ENCODE measurements at regions not wholly inside any gene's neighbourhood (a gene's known extent, or its start where the extent isn't known, plus 50 kb on each side); places are given as distances from the start of the nearest gene placed in this dataset.
"Not testable (repeated sequence)": the region's sequence is repeated elsewhere in the genome, so short reads cannot be mapped to it uniquely, and the experiment has no call there.

GRCh38 chr7:156014808-156015207 lies 202.5 kb upstream of the SHH start:
- DNase-seq (ENCODE audit: low read depth in 2 of 2), result no peak

GRCh38 chr7:156014201-156014600 lies 201.9 kb upstream of the SHH start:
- DNase-seq (ENCODE audit: low read depth in 2 of 2), result no peak

GRCh38 chr7:156012412-156012811 lies 200.1 kb upstream of the SHH start:
- DNase-seq (ENCODE audit: low read depth in 2 of 2), result no peak

GRCh38 chr7:156009569-156009968 lies 197.3 kb upstream of the SHH start:
- no peak for DNase-seq (ENCODE audit: low read depth in 2 of 2)

GRCh38 chr7:156006876-156007275 lies 194.6 kb upstream of the SHH start:
- DNase-seq (ENCODE audit: low read depth in 2 of 2), result not testable (repeated sequence)

GRCh38 chr7:156006024-156006423 lies 193.8 kb upstream of the SHH start:
- no peak for DNase-seq (ENCODE audit: low read depth in 2 of 2)

GRCh38 chr7:156005202-156005691 lies 193.0 kb upstream of the SHH start:
- DNase-seq (ENCODE audit: low read depth in 2 of 2), result no peak

- DNase-seq (ENCODE audit: low read depth in 2 of 2), result no peak
These were observed 192.3 kb upstream of the SHH start for GRCh38 chr7:156004265-156005201.

- DNase-seq (ENCODE audit: low read depth in 2 of 2), result no peak
These were observed 191.2 kb upstream of the SHH start for GRCh38 chr7:156003220-156004162.

GRCh38 chr7:156002362-156003066 lies 190.3 kb upstream of the SHH start:
- DNase-seq (ENCODE audit: low read depth in 2 of 2), result no peak

GRCh38 chr7:156001496-156002260 lies 189.4 kb upstream of the SHH start:
- no peak for DNase-seq (ENCODE audit: low read depth in 2 of 2)

- no peak for DNase-seq (ENCODE audit: low read depth in 2 of 2)
These were observed 188.5 kb upstream of the SHH start for GRCh38 chr7:156000601-156001396.

- DNase-seq (ENCODE audit: low read depth in 2 of 2), result no peak
These were observed 187.6 kb upstream of the SHH start for GRCh38 chr7:155999631-156000489.

- no peak for DNase-seq (ENCODE audit: low read depth in 2 of 2)
These were observed 186.7 kb upstream of the SHH start for GRCh38 chr7:155998766-155999630.

- no peak for DNase-seq (ENCODE audit: low read depth in 2 of 2)
These were observed 186.0 kb upstream of the SHH start for GRCh38 chr7:155998328-155998691.

GRCh38 chr7:155997431-155998327 lies 185.4 kb upstream of the SHH start:
- DNase-seq (ENCODE audit: low read depth in 2 of 2), result no peak

GRCh38 chr7:155996718-155997280 lies 184.5 kb upstream of the SHH start:
- no peak for DNase-seq (ENCODE audit: low read depth in 2 of 2)

Data from fibroblast of skin of left quadriceps (primary cell).